NCI-H460 (cell line): ENCODE measurements at regions not wholly inside any gene's neighbourhood (a gene's known extent, or its start where the extent isn't known, plus 50 kb on each side); places are given as distances from the start of the nearest gene placed in this dataset.
A peak's percentile ranks its signal among the peaks of the same experiment; 100 is the strongest.

ENCODE experiments used
- DNase-seq: peaks from one replicate; pipeline ENCODE4 v3.0.0-alpha.2; 2016; ENCODE audit warnings: low read depth; ENCODE audit errors: extremely low read depth

- DNase-seq: no peak
Measured at GRCh38 chr15:39211108-39211979, 369.5 kb upstream of the THBS1 start.

- DNase-seq: peak; percentile 51
Measured at GRCh38 chr15:39213385-39213840, 367.5 kb upstream of the THBS1 start.

- no peak for DNase-seq
Measured at GRCh38 chr15:39215015-39215414, 365.9 kb upstream of the THBS1 start.

- no peak for DNase-seq
Measured at GRCh38 chr15:39216816-39217215, 364.1 kb upstream of the THBS1 start.

GRCh38 chr15:39219608-39220007 is 361.3 kb upstream of the THBS1 start:
- no peak for DNase-seq

- no peak for DNase-seq
Measured at GRCh38 chr15:39226169-39226937, 354.5 kb upstream of the THBS1 start.

GRCh38 chr15:39227001-39227400 is 353.9 kb upstream of the THBS1 start:
- no peak for DNase-seq

- DNase-seq: no peak
Measured at GRCh38 chr15:39228889-39229288, 352.0 kb upstream of the THBS1 start.

GRCh38 chr15:39230205-39230907 is 350.5 kb upstream of the THBS1 start:
- DNase-seq: no peak

- DNase-seq: no peak
Measured at GRCh38 chr15:39230908-39231285, 350.0 kb upstream of the THBS1 start.

GRCh38 chr15:39232512-39232911 is 348.4 kb upstream of the THBS1 start:
- DNase-seq: no peak

GRCh38 chr15:39235084-39235795 is 345.6 kb upstream of the THBS1 start:
- no peak for DNase-seq

- no peak for DNase-seq
Measured at GRCh38 chr15:39236375-39236774, 344.5 kb upstream of the THBS1 start.

GRCh38 chr15:39238443-39238842 is 342.4 kb upstream of the THBS1 start:
- no peak for DNase-seq

GRCh38 chr15:39239562-39239961 is 341.3 kb upstream of the THBS1 start:
- no peak for DNase-seq

- no peak for DNase-seq
Measured at GRCh38 chr15:39242345-39242744, 338.5 kb upstream of the THBS1 start.

- no peak for DNase-seq
Measured at GRCh38 chr15:39243396-39243795, 337.5 kb upstream of the THBS1 start.

- DNase-seq: no peak
Measured at GRCh38 chr15:39244776-39245175, 336.1 kb upstream of the THBS1 start.

- DNase-seq: no peak
Measured at GRCh38 chr15:39246523-39246922, 334.4 kb upstream of the THBS1 start.

- DNase-seq: no peak
Measured at GRCh38 chr15:39247574-39247973, 333.3 kb upstream of the THBS1 start.

GRCh38 chr15:39248204-39248603 is 332.7 kb upstream of the THBS1 start:
- DNase-seq: no peak
